Esophagus squamous epithelium (tissue), 5 donors: ENCODE measurements at regions not wholly inside any gene's neighbourhood (a gene's known extent, or its start where the extent isn't known, plus 50 kb on each side); places are given as distances from the start of the nearest gene placed in this dataset.

Source experiments
- DNase-seq: peaks from one replicate; lab custom pipeline; 2025; lab: John Stamatoyannopoulos, UW
- H3K27ac ChIP-seq, 4 donors: fragments of 200-600 bp; sonication (generic); one replicate each; pipeline ENCODE4 v1.5.1; 2016 to 2019; ENCODE audit warnings: mild to moderate bottlenecking in 1 of 4
- H3K27me3 ChIP-seq, 4 donors: fragments of 200-600 bp; sonication (generic); 1 replicate in 3 of 4; 2 replicates in 1 of 4; pipeline versions ENCODE4 v1.5.1 to v1.6.0; 2017 to 2021; ENCODE audit warnings: antibody characterized with exemption in 1 of 4
- H3K36me3 ChIP-seq, 3 donors: fragments of 200-600 bp; sonication (generic); one replicate each; pipeline ENCODE4 v1.5.1; 2016 to 2019
- H3K4me1 ChIP-seq, 3 donors: fragments of 200-600 bp; sonication (generic); one replicate each; pipeline ENCODE4 v1.5.1; 2017 to 2019
- H3K4me3 ChIP-seq, 4 donors: fragments of 200-600 bp; sonication (generic); 1 replicate in 3 of 4; 2 replicates in 1 of 4; pipeline ENCODE4 v1.5.1; 2016 to 2019; ENCODE audit warnings: mild to moderate bottlenecking in 2 of 4, moderate library complexity in 1 of 4
- H3K9me3 ChIP-seq, 3 donors: fragments of 200-600 bp; sonication (generic); one replicate each; pipeline ENCODE4 v1.5.1; 2016 to 2019
- POLR2A ChIP-seq, 4 donors: fragments of 450-650 bp; IDR thresholded peaks; one replicate each; pipeline ENCODE4 v1.6.1; 2017; ENCODE audit warnings: antibody characterized with exemption in 4 of 4, mild to moderate bottlenecking in 4 of 4, moderate library complexity in 3 of 4
- WGBS, 2 donors: methylation state at CpG; one replicate each; pipeline ENCODE4 v1.1.5; 2018; 5-methylcytosine and 5-hydroxymethylcytosine counted together
- intact Hi-C: fragments of 100-400 bp; cut with DNase I; formaldehyde crosslinking; loops from one replicate; pipeline ENCODE4 v1.15.0; 2022
- TF ChIP-seq, protein P1 (sequence below), 6 experiments: fragments of 450-650 bp in 4 of 6; fragments of 200-600 bp in 2 of 6; sonication (generic) in 2 of 6; IDR thresholded peaks; one replicate each; pipeline ENCODE4 v1.5.1; 2016 to 2019; ENCODE audit warnings: antibody characterized with exemption in 6 of 6, mild to moderate bottlenecking in 4 of 6, moderate library complexity in 4 of 6
- donor health status: DM: yes; HTN: yes; CAD: no.

DNA sequence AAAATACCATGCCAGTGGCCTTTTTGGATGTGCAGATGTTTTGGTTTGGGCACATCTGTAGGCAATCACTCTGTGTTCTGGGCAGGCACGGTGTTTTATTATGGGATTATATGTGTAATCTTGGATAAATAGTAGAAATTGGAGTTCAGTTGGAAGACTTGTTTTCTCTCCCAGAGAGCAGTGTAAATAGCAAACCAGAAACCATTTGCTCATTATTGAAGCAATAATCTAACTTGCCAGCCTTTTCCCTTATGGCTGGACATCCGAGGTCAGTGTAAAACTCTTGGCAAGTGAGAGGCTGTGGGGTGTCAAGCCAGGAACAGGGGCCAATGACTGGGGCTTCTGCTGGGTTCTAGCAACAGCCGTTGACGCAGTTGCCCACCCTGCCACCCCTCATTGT, 69.9 kb downstream of the IRX3 start:
- DNase-seq, result no peak
- Histone ChIP-seq H3K36me3 (no peaks in the 10 kb centered on the region), H3K9me3 (no peaks in the 10 kb centered on the region), H3K27me3 (peaks cover 0 to 25% (median 0%) of the 10 kb centered on the region in 4 donors), H3K27ac (no peak overlapping the region), H3K4me1 (peaks cover 0 to 12% (median 0%) of the 10 kb centered on the region in 3 donors), H3K4me3 (no peak overlapping the region)
- no peak for TF ChIP-seq POLR2A (IDR thresholded peaks at IDR 0.05)
- TF ChIP-seq, protein P1, sequence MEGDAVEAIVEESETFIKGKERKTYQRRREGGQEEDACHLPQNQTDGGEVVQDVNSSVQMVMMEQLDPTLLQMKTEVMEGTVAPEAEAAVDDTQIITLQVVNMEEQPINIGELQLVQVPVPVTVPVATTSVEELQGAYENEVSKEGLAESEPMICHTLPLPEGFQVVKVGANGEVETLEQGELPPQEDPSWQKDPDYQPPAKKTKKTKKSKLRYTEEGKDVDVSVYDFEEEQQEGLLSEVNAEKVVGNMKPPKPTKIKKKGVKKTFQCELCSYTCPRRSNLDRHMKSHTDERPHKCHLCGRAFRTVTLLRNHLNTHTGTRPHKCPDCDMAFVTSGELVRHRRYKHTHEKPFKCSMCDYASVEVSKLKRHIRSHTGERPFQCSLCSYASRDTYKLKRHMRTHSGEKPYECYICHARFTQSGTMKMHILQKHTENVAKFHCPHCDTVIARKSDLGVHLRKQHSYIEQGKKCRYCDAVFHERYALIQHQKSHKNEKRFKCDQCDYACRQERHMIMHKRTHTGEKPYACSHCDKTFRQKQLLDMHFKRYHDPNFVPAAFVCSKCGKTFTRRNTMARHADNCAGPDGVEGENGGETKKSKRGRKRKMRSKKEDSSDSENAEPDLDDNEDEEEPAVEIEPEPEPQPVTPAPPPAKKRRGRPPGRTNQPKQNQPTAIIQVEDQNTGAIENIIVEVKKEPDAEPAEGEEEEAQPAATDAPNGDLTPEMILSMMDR (IDR thresholded peaks at IDR 0.05), result no peak
- 75 to 76% methylated on average over 4 of the region's 4 CpGs for WGBS, 2 donors
- intact Hi-C loops, result no loop called here

DNA sequence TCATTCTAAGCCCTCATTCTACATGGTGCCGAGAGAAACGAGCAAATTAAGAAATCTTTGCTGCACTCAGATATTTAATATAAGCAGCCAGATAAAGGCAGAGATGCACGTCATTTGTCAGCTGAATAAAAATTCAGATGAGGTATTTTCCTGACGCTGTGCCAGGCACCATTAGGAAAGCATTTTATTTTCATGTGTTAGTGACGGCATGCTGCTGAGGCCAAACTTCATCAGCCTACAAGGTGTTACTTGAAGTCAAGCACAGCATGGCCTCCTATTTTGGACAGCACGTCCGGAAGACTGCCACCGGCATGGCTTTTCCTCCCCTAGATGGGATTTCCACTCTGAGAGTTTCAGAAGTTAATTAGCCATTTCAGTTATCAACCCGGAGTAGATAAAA, 70.3 kb downstream of the IRX3 start:
- H3K27me3 ChIP-seq, result peaks cover 0 to 26% (median 0%) of the 10 kb centered on the region in 4 donors
- H3K36me3 ChIP-seq, result no peaks in the 10 kb centered on the region
- intact Hi-C loops, result no loop called here
- DNase-seq, result no peak
- no peak overlapping the region for H3K27ac ChIP-seq
- 64 to 76% methylated on average over 9 of the region's 9 CpGs for WGBS, 2 donors
- peaks cover 0 to 12% (median 0%) of the 10 kb centered on the region in 3 donors for H3K4me1 ChIP-seq
- H3K9me3 ChIP-seq, result no peaks in the 10 kb centered on the region
- no peak overlapping the region for H3K4me3 ChIP-seq
- TF ChIP-seq, protein P1 (IDR thresholded peaks at IDR 0.05), result no peak
- no peak for TF ChIP-seq POLR2A (IDR thresholded peaks at IDR 0.05)

DNA sequence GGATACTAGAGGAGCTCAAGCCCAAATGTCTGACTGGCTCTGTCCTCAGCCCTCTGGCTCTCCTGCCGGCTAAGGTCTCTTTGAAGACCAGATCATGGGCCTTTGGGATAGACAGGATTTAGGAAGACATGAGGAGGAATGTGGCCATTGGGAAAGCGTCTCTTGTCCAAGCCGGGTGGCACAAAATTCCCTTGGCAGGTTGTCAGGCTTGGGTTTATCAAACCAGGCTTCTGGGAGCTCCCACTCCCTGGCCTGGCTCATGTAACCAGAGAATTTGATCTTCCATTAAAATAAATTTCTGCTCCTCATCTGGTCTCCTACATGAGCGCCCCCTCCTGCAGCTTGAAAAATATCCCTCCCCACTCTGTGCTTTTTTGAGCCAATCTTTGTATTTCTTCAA, 71.1 kb downstream of the IRX3 start:
- H3K36me3 ChIP-seq, result no peaks in the 10 kb centered on the region
- H3K27me3 ChIP-seq, result peaks cover 0 to 29% (median 0%) of the 10 kb centered on the region in 4 donors
- H3K4me3 ChIP-seq, result no peak overlapping the region
- intact Hi-C loops, result no loop called here
- peaks cover 0 to 12% (median 0%) of the 10 kb centered on the region in 3 donors for H3K4me1 ChIP-seq
- no peak for DNase-seq
- 64 to 77% methylated on average over 3 of the region's 4 CpGs for WGBS, 2 donors
- H3K27ac ChIP-seq, result no peak overlapping the region
- no peaks in the 10 kb centered on the region for H3K9me3 ChIP-seq
- TF ChIP-seq, protein P1 (IDR thresholded peaks at IDR 0.05), result no peak

DNA sequence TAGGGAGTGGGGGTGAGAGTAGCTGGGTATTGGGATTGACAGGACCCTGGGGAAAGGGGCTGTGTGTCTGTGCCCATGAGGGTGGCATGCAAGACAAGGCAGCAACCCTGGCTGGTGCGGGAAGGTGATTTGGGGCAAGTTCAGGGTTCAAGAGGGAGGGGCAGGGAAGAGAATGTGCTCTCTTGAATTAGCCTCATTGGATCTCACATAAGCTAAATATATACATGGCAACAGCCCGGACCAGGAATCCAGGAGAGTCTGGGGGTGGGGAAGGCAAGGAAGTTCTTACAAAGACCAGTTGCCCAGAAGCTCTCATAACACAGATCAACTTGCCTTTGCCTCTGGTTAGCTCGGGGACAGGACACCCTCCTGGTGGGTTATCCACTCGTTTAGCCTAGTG, 73.3 kb downstream of the IRX3 start:
- intact Hi-C loops, result no loop called here
- DNase-seq, result no peak
- Histone ChIP-seq H3K27me3 (peaks cover 0 to 47% (median 0%) of the 10 kb centered on the region in 4 donors), H3K4me3 (no peak overlapping the region), H3K9me3 (no peaks in the 10 kb centered on the region), H3K27ac (no peak overlapping the region), H3K36me3 (no peaks in the 10 kb centered on the region), H3K4me1 (peaks cover 0 to 17% (median 0%) of the 10 kb centered on the region in 3 donors)
- 69 to 83% methylated on average over 4 of the region's 4 CpGs for WGBS, 2 donors
- TF ChIP-seq, protein P1 (IDR thresholded peaks at IDR 0.05), result no peak
- no peak for TF ChIP-seq POLR2A (IDR thresholded peaks at IDR 0.05)

DNA sequence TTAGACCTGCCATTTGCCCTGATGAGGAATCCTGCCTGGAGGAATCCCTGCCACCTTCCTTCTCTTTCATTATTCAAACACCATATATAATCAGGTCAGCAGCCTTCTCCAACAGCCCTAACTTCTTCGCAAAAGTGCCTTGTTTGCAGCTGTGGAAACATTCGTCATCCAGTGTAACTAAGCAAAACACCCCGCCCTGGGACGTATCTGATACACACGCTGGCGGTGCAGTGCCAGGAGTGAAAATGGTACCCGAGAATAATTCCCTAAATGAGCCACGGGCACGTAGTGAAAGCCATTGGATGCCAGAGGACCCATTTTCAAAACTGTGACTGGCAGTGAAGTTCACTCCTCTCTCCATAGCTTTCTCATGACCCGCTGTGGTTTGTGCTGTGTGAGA, 73.7 kb downstream of the IRX3 start:
- Histone ChIP-seq H3K36me3 (no peaks in the 10 kb centered on the region), H3K27ac (no peak overlapping the region), H3K4me3 (no peak overlapping the region), H3K4me1 (peaks cover 0 to 22% (median 0%) of the 10 kb centered on the region in 3 donors), H3K9me3 (no peaks in the 10 kb centered on the region), H3K27me3 (peaks cover 0 to 47% (median 0%) of the 10 kb centered on the region in 4 donors)
- TF ChIP-seq, protein P1 (IDR thresholded peaks at IDR 0.05), result no peak
- TF ChIP-seq POLR2A (IDR thresholded peaks at IDR 0.05), result no peak
- intact Hi-C loops, result no loop called here
- WGBS, 2 donors, result 53 to 68% methylated on average over 9 of the region's 10 CpGs
- DNase-seq, result no peak
